Ishikawa (cell line): ENCODE measurements at regions not wholly inside any gene's neighbourhood (a gene's known extent, or its start where the extent isn't known, plus 50 kb on each side); places are given as distances from the start of the nearest gene placed in this dataset.

Source experiments
- MAX ChIP-seq: IDR thresholded peaks from 2 replicates; pipeline ENCODE4 v1.6.1; 2012
- REST ChIP-seq: IDR thresholded peaks from 2 replicates; pipeline ENCODE4 v1.6.1; 2012; ENCODE audit warnings: low read depth, mild to moderate bottlenecking

GRCh38 chr6:98324446-98324845 lies 509.9 kb upstream of the POU3F2 start:
- TF ChIP-seq MAX (no peak), REST (no peak)
